DOHH2 (cell line): ENCODE measurements at regions not wholly inside any gene's neighbourhood (a gene's known extent, or its start where the extent isn't known, plus 50 kb on each side); places are given as distances from the start of the nearest gene placed in this dataset.

ENCODE experiments used
- H3F3A ChIP-seq: fragments of 200-600 bp; sonication (generic), shearing (Covaris generic); 2 replicates; pipeline ENCODE4 v1.6.0; 2016; ENCODE audit warnings: antibody characterized with exemption, mild to moderate bottlenecking; ENCODE audit not compliant: control insufficient read depth, insufficient read depth
- H3K27ac ChIP-seq: fragments of 200-600 bp; sonication (generic); 2 replicates; pipeline ENCODE4 v1.5.1; 2014; ENCODE audit warnings: low read depth, mild to moderate bottlenecking, low read length, moderate library complexity
- H3K27me3 ChIP-seq: fragments of 200-600 bp; sonication (generic); 2 replicates; pipeline ENCODE4 v1.6.1; 2014; ENCODE audit warnings: mild to moderate bottlenecking, low read length, mixed read lengths; ENCODE audit not compliant: control insufficient read depth
- H3K36me3 ChIP-seq: fragments of 200-600 bp; sonication (generic); 2 replicates; pipeline ENCODE4 v1.6.1; 2014; ENCODE audit warnings: mild to moderate bottlenecking, low read length, moderate library complexity, mixed read lengths; ENCODE audit not compliant: control insufficient read depth
- H3K4me1 ChIP-seq: fragments of 200-600 bp; sonication (generic); 2 replicates; pipeline ENCODE4 v1.6.1; 2014; ENCODE audit warnings: mild to moderate bottlenecking, low read length, mixed read lengths; ENCODE audit not compliant: control insufficient read depth
- H3K4me2 ChIP-seq: fragments of 200-600 bp; sonication (generic); 2 replicates; pipeline ENCODE4 v1.6.0; 2014; ENCODE audit warnings: mild to moderate bottlenecking, low read length, moderate library complexity
- H3K4me3 ChIP-seq: fragments of 200-600 bp; sonication (generic); 2 replicates; pipeline ENCODE4 v1.5.1; 2014; ENCODE audit warnings: mild to moderate bottlenecking, low read length, mixed read lengths
- H3K79me2 ChIP-seq: fragments of 200-600 bp; sonication (generic); 2 replicates; pipeline ENCODE4 v1.6.1; 2014; ENCODE audit warnings: mild to moderate bottlenecking, low read length, mixed read lengths; ENCODE audit not compliant: control insufficient read depth
- H3K9me2 ChIP-seq: fragments of 200-600 bp; sonication (generic); replicated peaks from 2 replicates; pipeline ENCODE4 v1.6.1; 2014; ENCODE audit warnings: mild to moderate bottlenecking, low read length, mixed read lengths; ENCODE audit not compliant: control insufficient read depth
- H3K9me3 ChIP-seq: fragments of 200-600 bp; sonication (generic); 2 replicates; pipeline ENCODE4 v1.6.1; 2014; ENCODE audit warnings: antibody characterized with exemption, low read length, mixed read lengths; ENCODE audit not compliant: control insufficient read depth, insufficient read depth
- H4K20me1 ChIP-seq: fragments of 200-600 bp; sonication (generic); 2 replicates; pipeline ENCODE4 v1.6.0; 2014; ENCODE audit warnings: low read depth, mild to moderate bottlenecking, antibody characterized with exemption, low read length, moderate library complexity; ENCODE audit not compliant: control insufficient read depth, insufficient read depth
- CTCF ChIP-seq: fragments of 200-600 bp; sonication (generic); IDR thresholded peaks from one replicate; pipeline ENCODE4 v1.5.1; 2014; ENCODE audit warnings: antibody characterized with exemption, mild to moderate bottlenecking, low read depth, low read length; ENCODE audit not compliant: poor library complexity, severe bottlenecking
- EZH2phosphoT487 ChIP-seq: fragments of 200-600 bp; sonication (generic); IDR thresholded peaks from 2 replicates; pipeline ENCODE4 v1.6.1; 2017; ENCODE audit warnings: borderline replicate concordance, mild to moderate bottlenecking, antibody characterized with exemption, low read length, moderate library complexity, mixed read lengths

- H3K9me3 ChIP-seq: no peaks in the 10 kb centered on the region
- H3K27ac ChIP-seq: no peak overlapping the region
- no peaks in the 10 kb centered on the region for H3K79me2 ChIP-seq
- no peak overlapping the region for H3K4me3 ChIP-seq
- peaks cover 11% of the 10 kb centered on the region for H3K27me3 ChIP-seq
- no peaks in the 10 kb centered on the region for H4K20me1 ChIP-seq
- no peak overlapping the region for H3K4me2 ChIP-seq
- H3F3A ChIP-seq: no peaks in the 10 kb centered on the region
- H3K9me2 ChIP-seq: no peaks in the 10 kb centered on the region
- no peaks in the 10 kb centered on the region for H3K36me3 ChIP-seq
- H3K4me1 ChIP-seq: no peaks in the 10 kb centered on the region
- TF ChIP-seq EZH2phosphoT487: no peak
- no peak for TF ChIP-seq CTCF
Measured at GRCh38 chr12:54708826-54709225, 60.7 kb upstream of the DCD start.

GRCh38 chr12:54704202-54704601 lies 56.0 kb upstream of the DCD start:
- TF ChIP-seq EZH2phosphoT487: no peak
- TF ChIP-seq CTCF: no peak
- Histone ChIP-seq H3K9me3 (no peaks in the 10 kb centered on the region), H4K20me1 (no peaks in the 10 kb centered on the region), H3K4me2 (no peak overlapping the region), H3K27me3 (0 out of 2 replicates have a peak, but pooled peaks cover 3% of the 10 kb centered on the region), H3K9me2 (no peaks in the 10 kb centered on the region), H3K36me3 (no peaks in the 10 kb centered on the region), H3K4me1 (no peaks in the 10 kb centered on the region), H3K4me3 (no peak overlapping the region), H3K27ac (no peak overlapping the region), H3F3A (no peaks in the 10 kb centered on the region), H3K79me2 (no peaks in the 10 kb centered on the region)

- TF ChIP-seq EZH2phosphoT487 (no peak), CTCF (peak; percentile 60)
- H3K4me2 ChIP-seq: no peak overlapping the region
- peaks cover 8% of the 10 kb centered on the region; the same call in 1 of the 2 replicates for H3K27me3 ChIP-seq
- H4K20me1 ChIP-seq: no peaks in the 10 kb centered on the region
- H3K36me3 ChIP-seq: no peaks in the 10 kb centered on the region
- H3K27ac ChIP-seq: no peak overlapping the region
- no peak overlapping the region for H3K4me3 ChIP-seq
- H3K79me2 ChIP-seq: no peaks in the 10 kb centered on the region
- no peaks in the 10 kb centered on the region for H3K4me1 ChIP-seq
- H3K9me2 ChIP-seq: no peaks in the 10 kb centered on the region
- H3K9me3 ChIP-seq: no peaks in the 10 kb centered on the region
- no peaks in the 10 kb centered on the region for H3F3A ChIP-seq
Measured at GRCh38 chr12:54701940-54702592, 53.9 kb upstream of the DCD start.

GRCh38 chr12:54700849-54701248 lies 52.7 kb upstream of the DCD start:
- H3K9me3 ChIP-seq: no peaks in the 10 kb centered on the region
- no peaks in the 10 kb centered on the region for H3K36me3 ChIP-seq
- no peaks in the 10 kb centered on the region for H4K20me1 ChIP-seq
- H3K4me1 ChIP-seq: no peaks in the 10 kb centered on the region
- H3K4me2 ChIP-seq: no peak overlapping the region
- no peaks in the 10 kb centered on the region for H3F3A ChIP-seq
- peaks cover 10% of the 10 kb centered on the region; the same call in 1 of the 2 replicates for H3K27me3 ChIP-seq
- no peak overlapping the region for H3K4me3 ChIP-seq
- no peak for TF ChIP-seq EZH2phosphoT487
- TF ChIP-seq CTCF: no peak
- H3K79me2 ChIP-seq: no peaks in the 10 kb centered on the region
- no peaks in the 10 kb centered on the region for H3K9me2 ChIP-seq
- H3K27ac ChIP-seq: no peak overlapping the region
